ENCODE measurements at regions not wholly inside any gene's neighbourhood (a gene's known extent, or its start where the extent isn't known, plus 50 kb on each side); places are given as distances from the start of the nearest gene placed in this dataset.

GRCh38 chr9:73219985-73220626, 68.4 kb downstream of the ANXA1 start:
- Mint-ChIP-seq H3K27ac (peak overlapping the region; percentile 94), H3K27me3 (peaks cover 23% of the 10 kb centered on the region), H3K36me3 (no peaks in the 10 kb centered on the region)

GRCh38 chr9:73223594-73223993, 71.9 kb downstream of the ANXA1 start:
- Mint-ChIP-seq H3K4me3 (no peak overlapping the region), H3K4me1 (ENCODE audit: low read depth) (peaks cover 7% of the 10 kb centered on the region)

More at GRCh38 chr9:73219985-73220626, 68.4 kb downstream of the ANXA1 start:
- Mint-ChIP-seq H3K4me3 (peak overlapping the region; percentile 5), H3K4me1 (ENCODE audit: low read depth) (peaks cover 16% of the 10 kb centered on the region), H3K9me3 (ENCODE audit: low read depth) (no peaks in the 10 kb centered on the region)

GRCh38 chr9:73229543-73229942, 77.9 kb downstream of the ANXA1 start:
- Mint-ChIP-seq H3K27me3 (peaks cover 5% of the 10 kb centered on the region), H3K9me3 (ENCODE audit: low read depth) (no peaks in the 10 kb centered on the region), H3K4me3 (no peak overlapping the region), H3K4me1 (ENCODE audit: low read depth) (no peaks in the 10 kb centered on the region), H3K27ac (no peak overlapping the region), H3K36me3 (no peaks in the 10 kb centered on the region)

More at GRCh38 chr9:73223594-73223993, 71.9 kb downstream of the ANXA1 start:
- Mint-ChIP-seq H3K9me3 (ENCODE audit: low read depth) (no peaks in the 10 kb centered on the region), H3K27ac (no peak overlapping the region), H3K36me3 (no peaks in the 10 kb centered on the region), H3K27me3 (peaks cover 23% of the 10 kb centered on the region)

GRCh38 chr9:73230251-73230650, 78.6 kb downstream of the ANXA1 start:
- Mint-ChIP-seq H3K9me3 (ENCODE audit: low read depth) (no peaks in the 10 kb centered on the region), H3K27me3 (peaks cover 3% of the 10 kb centered on the region), H3K4me1 (ENCODE audit: low read depth) (no peaks in the 10 kb centered on the region), H3K4me3 (no peak overlapping the region), H3K27ac (no peak overlapping the region), H3K36me3 (no peaks in the 10 kb centered on the region)

- no peak overlapping the region for H3K4me3 Mint-ChIP-seq
- peaks cover 2% of the 10 kb centered on the region for H3K27me3 Mint-ChIP-seq
- H3K36me3 Mint-ChIP-seq, result no peaks in the 10 kb centered on the region
- no peak overlapping the region for H3K27ac Mint-ChIP-seq
- no peaks in the 10 kb centered on the region for H3K9me3 Mint-ChIP-seq (ENCODE audit: low read depth)
- H3K4me1 Mint-ChIP-seq (ENCODE audit: low read depth), result no peaks in the 10 kb centered on the region
Measured at GRCh38 chr9:73231203-73231602, 79.5 kb downstream of the ANXA1 start.

- Mint-ChIP-seq H3K9me3 (ENCODE audit: low read depth) (no peaks in the 10 kb centered on the region), H3K27ac (no peak overlapping the region), H3K4me3 (no peak overlapping the region), H3K27me3 (peaks cover 5% of the 10 kb centered on the region), H3K4me1 (ENCODE audit: low read depth) (no peaks in the 10 kb centered on the region), H3K36me3 (no peaks in the 10 kb centered on the region)
Measured at GRCh38 chr9:73233359-73234007, 81.8 kb downstream of the ANXA1 start.

- Mint-ChIP-seq H3K27me3 (peaks cover 5% of the 10 kb centered on the region), H3K9me3 (ENCODE audit: low read depth) (no peaks in the 10 kb centered on the region), H3K36me3 (no peaks in the 10 kb centered on the region), H3K27ac (no peak overlapping the region), H3K4me1 (ENCODE audit: low read depth) (no peaks in the 10 kb centered on the region), H3K4me3 (no peak overlapping the region)
Measured at GRCh38 chr9:73234008-73234360, 82.3 kb downstream of the ANXA1 start.

GRCh38 chr9:73237140-73237539, 85.5 kb downstream of the ANXA1 start:
- peaks cover 19% of the 10 kb centered on the region for H3K27me3 Mint-ChIP-seq
- H3K36me3 Mint-ChIP-seq, result no peaks in the 10 kb centered on the region
- H3K9me3 Mint-ChIP-seq (ENCODE audit: low read depth), result no peaks in the 10 kb centered on the region
- H3K4me1 Mint-ChIP-seq (ENCODE audit: low read depth), result no peaks in the 10 kb centered on the region
- H3K27ac Mint-ChIP-seq, result no peak overlapping the region
- H3K4me3 Mint-ChIP-seq, result no peak overlapping the region

- H3K27ac Mint-ChIP-seq, result no peak overlapping the region
- H3K27me3 Mint-ChIP-seq, result peaks cover 27% of the 10 kb centered on the region
- no peaks in the 10 kb centered on the region for H3K36me3 Mint-ChIP-seq
- no peak overlapping the region for H3K4me3 Mint-ChIP-seq
- H3K9me3 Mint-ChIP-seq (ENCODE audit: low read depth), result no peaks in the 10 kb centered on the region
- no peaks in the 10 kb centered on the region for H3K4me1 Mint-ChIP-seq (ENCODE audit: low read depth)
Measured at GRCh38 chr9:73239570-73240265, 88.1 kb downstream of the ANXA1 start.

GRCh38 chr9:73243078-73243477, 91.4 kb downstream of the ANXA1 start:
- no peaks in the 10 kb centered on the region for H3K36me3 Mint-ChIP-seq
- peaks cover 23% of the 10 kb centered on the region for H3K27me3 Mint-ChIP-seq
- no peaks in the 10 kb centered on the region for H3K4me1 Mint-ChIP-seq (ENCODE audit: low read depth)
- H3K4me3 Mint-ChIP-seq, result no peak overlapping the region
- H3K9me3 Mint-ChIP-seq (ENCODE audit: low read depth), result no peaks in the 10 kb centered on the region
- H3K27ac Mint-ChIP-seq, result no peak overlapping the region

- no peaks in the 10 kb centered on the region for H3K4me1 Mint-ChIP-seq (ENCODE audit: low read depth)
Measured at GRCh38 chr9:73259086-73259696, 107.5 kb downstream of the ANXA1 start.

GRCh38 chr9:73260506-73260905, 108.8 kb downstream of the ANXA1 start:
- Mint-ChIP-seq H3K4me1 (ENCODE audit: low read depth) (no peaks in the 10 kb centered on the region), H3K27ac (no peak overlapping the region), H3K27me3 (peaks cover 2% of the 10 kb centered on the region), H3K4me3 (no peak overlapping the region), H3K9me3 (ENCODE audit: low read depth) (no peaks in the 10 kb centered on the region), H3K36me3 (no peaks in the 10 kb centered on the region)

More at GRCh38 chr9:73259086-73259696, 107.5 kb downstream of the ANXA1 start:
- H3K36me3 Mint-ChIP-seq, result no peaks in the 10 kb centered on the region
- no peak overlapping the region for H3K27ac Mint-ChIP-seq
- no peak overlapping the region for H3K4me3 Mint-ChIP-seq
- H3K9me3 Mint-ChIP-seq (ENCODE audit: low read depth), result no peaks in the 10 kb centered on the region
- H3K27me3 Mint-ChIP-seq, result peaks cover 4% of the 10 kb centered on the region

- Mint-ChIP-seq H3K4me3 (no peak overlapping the region), H3K9me3 (ENCODE audit: low read depth) (no peaks in the 10 kb centered on the region), H3K27me3 (no peaks in the 10 kb centered on the region), H3K36me3 (no peaks in the 10 kb centered on the region), H3K27ac (no peak overlapping the region), H3K4me1 (ENCODE audit: low read depth) (no peaks in the 10 kb centered on the region)
Measured at GRCh38 chr9:73264631-73265030, 113.0 kb downstream of the ANXA1 start.

GRCh38 chr9:73265876-73266275, 114.2 kb downstream of the ANXA1 start:
- H3K27me3 Mint-ChIP-seq, result no peaks in the 10 kb centered on the region
- H3K9me3 Mint-ChIP-seq (ENCODE audit: low read depth), result no peaks in the 10 kb centered on the region
- no peaks in the 10 kb centered on the region for H3K36me3 Mint-ChIP-seq
- no peak overlapping the region for H3K4me3 Mint-ChIP-seq
- no peak overlapping the region for H3K27ac Mint-ChIP-seq
- no peaks in the 10 kb centered on the region for H3K4me1 Mint-ChIP-seq (ENCODE audit: low read depth)

GRCh38 chr9:73269430-73270101, 117.9 kb downstream of the ANXA1 start:
- Mint-ChIP-seq H3K4me1 (ENCODE audit: low read depth) (no peaks in the 10 kb centered on the region), H3K4me3 (no peak overlapping the region), H3K36me3 (no peaks in the 10 kb centered on the region)

More at GRCh38 chr9:73269430-73270101, 117.9 kb downstream of the ANXA1 start:
- H3K27ac Mint-ChIP-seq, result no peak overlapping the region
- no peaks in the 10 kb centered on the region for H3K9me3 Mint-ChIP-seq (ENCODE audit: low read depth)
- peaks cover 3% of the 10 kb centered on the region for H3K27me3 Mint-ChIP-seq

All from activated naive CD8-positive, alpha-beta T cell (primary cell).